ENCODE measurements at regions not wholly inside any gene's neighbourhood (a gene's known extent, or its start where the extent isn't known, plus 50 kb on each side); places are given as distances from the start of the nearest gene placed in this dataset.

- Histone ChIP-seq H4K8ac (replicated peaks; ENCODE audit: insufficient read length, low read depth, low read length) (no peak overlapping the region), H3K56ac (ENCODE audit: insufficient read length, low read depth, low read length) (no peak overlapping the region), H3T11ph (ENCODE audit: low read length) (no peak overlapping the region), H3K9ac (ENCODE audit: extremely low read depth, insufficient read length, low read length) (no peak overlapping the region), H3K79me2 (ENCODE audit: insufficient read depth, low read length) (no peaks in the 10 kb centered on the region), H2BK20ac (ENCODE audit: low read depth, low read length, poor library complexity, severe bottlenecking) (no peak overlapping the region), H2BK15ac (ENCODE audit: low read depth, low read length) (no peak overlapping the region), H3K27ac (ENCODE audit: insufficient read length, low read depth, low read length) (no peak overlapping the region), H3K27me3 (ENCODE audit: insufficient read depth, low read length) (no peaks in the 10 kb centered on the region), H3K79me1 (ENCODE audit: insufficient read depth, low read depth, low read length, poor library complexity, severe bottlenecking) (no peaks in the 10 kb centered on the region), H3K9me3 (ENCODE audit: control insufficient read depth, low read depth, low read length) (no peaks in the 10 kb centered on the region), H2BK120ac (ENCODE audit: low read depth, low read length, poor library complexity, severe bottlenecking) (no peak overlapping the region), H3K4me2 (ENCODE audit: insufficient read depth, insufficient read length, low read length) (no peak overlapping the region), H4K5ac (ENCODE audit: insufficient read length, low read depth, low read length) (no peak overlapping the region), H3K18ac (ENCODE audit: insufficient read length, low read depth, low read length) (no peak overlapping the region), H3K4me1 (ENCODE audit: insufficient read depth, low read length) (no peaks in the 10 kb centered on the region), H4K20me1 (ENCODE audit: control insufficient read depth, insufficient read depth, insufficient read length) (no peaks in the 10 kb centered on the region), H4K91ac (ENCODE audit: insufficient read length, low read depth, low read length) (no peak overlapping the region), H3K14ac (ENCODE audit: insufficient read depth, low read length) (no peak overlapping the region), H2AFZ (ENCODE audit: low read length) (no peak overlapping the region), H3K4ac (ENCODE audit: low read depth, low read length) (no peak overlapping the region), H3K23me2 (ENCODE audit: insufficient read length, low read depth, low read length, poor library complexity, severe bottlenecking) (no peaks in the 10 kb centered on the region), H2BK12ac (ENCODE audit: insufficient read length, low read depth, low read length) (no peak overlapping the region), H2AK5ac (ENCODE audit: insufficient read length, low read length) (no peak overlapping the region), H2BK5ac (ENCODE audit: insufficient read length, low read length) (no peak overlapping the region), H3K23ac (ENCODE audit: insufficient read length, low read depth, low read length) (no peak overlapping the region)
- H3K27ac Mint-ChIP-seq = no peak overlapping the region
- H3K9me3 Mint-ChIP-seq = no peaks in the 10 kb centered on the region
- H3K36me3 Mint-ChIP-seq (ENCODE audit: insufficient read depth in 1 of 3, low read depth in 3 of 3) = no peaks in the 10 kb centered on the region
- peaks cover 0 to 2% of the 10 kb centered on the region in 2 experiments; a peak in 1 of 4 replicates for H3K4me1 Mint-ChIP-seq
- TF ChIP-seq CTCF (conservative IDR thresholded peaks at IDR 0.05) = no peak
- no peaks in the 10 kb centered on the region for H3K27me3 Mint-ChIP-seq (ENCODE audit: low read depth)
- H3K4me3 Mint-ChIP-seq = no peak overlapping the region
- DNase-seq = no peak
- no CpG with 5 or more reads among the region's 2 CpGs for WGBS (ENCODE audit: extremely low coverage, insufficient read length, low lambda C conversion rate)
These were observed 246.5 kb upstream of the ONECUT1 start for GRCh38 chr15:53036641-53037040.
